CD4-positive, alpha-beta T cell treated with Interleukin-15 for 1 hour (primary cell): ENCODE measurements at regions not wholly inside any gene's neighbourhood (a gene's known extent, or its start where the extent isn't known, plus 50 kb on each side); places are given as distances from the start of the nearest gene placed in this dataset.

Source experiments
- DNase-seq: peaks from one replicate; pipeline ENCODE4 v3.0.0-alpha.2; 2020

DNA sequence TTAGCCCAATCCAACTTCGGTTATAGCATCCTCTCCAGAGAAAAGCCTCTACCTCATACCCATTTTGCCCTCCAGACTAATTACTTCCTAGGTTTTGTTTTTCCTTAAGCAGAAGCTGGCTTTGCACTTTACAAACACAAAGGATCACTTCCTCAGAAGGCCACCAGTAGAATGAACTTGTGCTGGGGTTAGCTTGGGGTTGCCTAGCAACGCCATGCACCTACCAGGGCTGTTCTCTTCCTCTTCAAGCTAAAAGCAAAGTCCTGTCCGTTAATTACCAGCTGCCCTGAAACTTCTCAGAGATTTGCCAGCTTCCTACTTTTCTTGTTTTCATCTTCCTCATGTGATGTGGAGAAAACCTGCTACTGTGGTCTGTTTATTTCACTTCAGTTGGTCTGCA, 132.0 kb upstream of the WWC1 start:
- peak; percentile 59 for DNase-seq

DNA sequence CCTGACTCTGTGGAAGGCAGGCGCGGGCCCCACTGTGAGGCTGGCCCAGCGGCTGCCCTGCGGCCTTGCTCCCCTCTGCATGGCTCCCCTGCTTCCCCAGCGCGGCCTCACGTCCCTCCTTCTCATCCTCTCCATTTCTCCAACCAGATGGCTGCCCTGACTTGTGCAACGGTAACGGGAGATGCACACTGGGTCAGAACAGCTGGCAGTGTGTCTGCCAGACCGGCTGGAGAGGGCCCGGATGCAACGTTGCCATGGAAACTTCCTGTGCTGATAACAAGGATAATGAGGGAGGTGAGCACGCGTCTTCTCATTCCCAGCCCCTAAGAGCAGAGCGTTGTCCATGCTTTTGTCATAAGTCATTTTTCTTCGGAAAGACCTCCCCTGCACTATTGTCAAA, 129.0 kb upstream of the WWC1 start:
- no peak for DNase-seq

DNA sequence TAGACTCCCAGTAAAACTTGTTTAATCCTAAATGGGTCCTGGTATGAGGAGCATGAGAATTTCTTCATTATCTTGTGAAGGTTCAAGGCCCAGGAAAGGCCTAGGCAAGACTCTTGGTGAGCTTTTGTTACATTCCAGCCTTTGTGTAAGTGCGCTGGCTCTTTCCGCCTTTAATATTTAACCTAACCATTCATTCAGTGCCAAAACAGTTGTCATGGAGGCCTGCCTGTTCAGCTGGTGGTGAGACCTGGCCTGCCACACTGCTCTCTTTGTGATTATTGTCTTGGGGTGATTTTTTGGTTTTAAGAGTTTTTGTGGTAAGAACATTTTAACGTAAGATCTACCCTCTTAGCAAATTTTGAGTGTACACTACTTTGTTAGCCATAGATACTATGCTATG, 127.5 kb upstream of the WWC1 start:
- DNase-seq: no peak

DNA sequence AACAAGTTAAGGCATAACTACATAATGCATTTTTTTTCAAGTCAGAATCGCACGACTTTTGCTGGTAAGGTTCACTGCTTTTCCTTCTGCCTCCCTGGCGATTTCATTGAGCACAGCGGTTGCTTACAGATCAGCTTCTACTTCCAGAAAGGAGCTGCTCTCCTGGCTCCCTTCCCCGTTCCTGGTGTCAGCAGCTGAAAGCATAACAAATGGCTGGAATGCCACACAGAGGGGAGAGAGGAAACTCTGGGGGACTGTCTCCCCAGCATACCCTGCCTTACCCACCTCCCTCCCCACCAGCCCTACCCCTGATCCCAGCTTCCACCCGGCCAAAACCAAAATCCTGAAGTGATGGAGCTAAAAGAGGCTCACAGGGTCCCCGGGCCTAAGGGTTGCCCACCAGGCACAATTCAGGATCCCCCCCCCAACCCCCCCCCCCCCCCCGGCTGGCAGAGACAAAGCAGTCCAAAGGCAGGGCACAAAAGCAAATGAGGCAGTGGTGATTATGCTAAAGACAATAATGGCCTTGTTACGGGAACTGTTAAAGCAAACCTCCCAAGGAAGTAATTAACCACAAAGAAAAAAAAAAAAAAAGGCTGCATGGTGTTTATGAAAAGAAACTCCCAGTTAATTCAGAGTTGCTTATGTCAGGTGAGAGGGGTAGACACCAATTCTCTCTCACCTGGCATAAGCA, 126.1 kb upstream of the WWC1 start:
- DNase-seq: no peak

DNA sequence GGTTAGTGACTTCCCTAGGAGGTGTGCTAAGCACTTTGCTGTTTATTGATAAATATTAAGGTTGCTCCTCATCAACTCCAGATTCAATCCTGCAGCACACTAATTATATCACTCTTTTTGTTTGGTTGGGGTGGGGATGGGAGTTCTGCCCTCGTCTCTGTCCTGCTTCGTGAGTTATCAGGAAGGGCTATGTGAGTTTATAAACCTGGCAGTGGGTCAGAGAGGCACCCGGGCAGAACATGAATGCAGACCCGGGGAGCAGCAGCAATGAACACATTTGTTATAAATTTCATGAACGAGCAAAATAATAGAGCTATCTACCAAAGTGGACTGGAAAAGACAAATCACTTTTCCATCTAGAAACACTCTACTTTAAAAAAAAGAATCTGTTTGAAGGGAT, 125.5 kb upstream of the WWC1 start:
- DNase-seq: no peak

DNA sequence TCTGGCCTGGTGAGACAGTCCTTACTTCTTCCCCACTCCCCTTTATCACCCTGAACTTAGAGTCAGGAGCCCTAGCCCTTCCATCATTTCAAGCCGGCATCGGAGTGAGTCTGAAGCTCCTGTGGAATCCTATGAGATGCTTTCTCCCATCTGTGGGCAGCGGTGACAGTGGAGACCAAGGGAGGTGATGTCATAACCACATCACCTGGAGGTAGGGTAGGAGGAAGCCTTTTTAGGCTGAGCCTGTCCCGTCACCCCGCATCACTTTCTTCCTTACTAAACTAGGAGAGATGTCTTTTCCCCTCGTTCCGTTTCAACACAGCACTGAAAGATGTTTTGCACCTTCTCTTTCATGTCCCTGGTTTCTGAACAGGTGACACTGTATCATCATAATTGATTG, 124.1 kb upstream of the WWC1 start:
- no peak for DNase-seq

DNA sequence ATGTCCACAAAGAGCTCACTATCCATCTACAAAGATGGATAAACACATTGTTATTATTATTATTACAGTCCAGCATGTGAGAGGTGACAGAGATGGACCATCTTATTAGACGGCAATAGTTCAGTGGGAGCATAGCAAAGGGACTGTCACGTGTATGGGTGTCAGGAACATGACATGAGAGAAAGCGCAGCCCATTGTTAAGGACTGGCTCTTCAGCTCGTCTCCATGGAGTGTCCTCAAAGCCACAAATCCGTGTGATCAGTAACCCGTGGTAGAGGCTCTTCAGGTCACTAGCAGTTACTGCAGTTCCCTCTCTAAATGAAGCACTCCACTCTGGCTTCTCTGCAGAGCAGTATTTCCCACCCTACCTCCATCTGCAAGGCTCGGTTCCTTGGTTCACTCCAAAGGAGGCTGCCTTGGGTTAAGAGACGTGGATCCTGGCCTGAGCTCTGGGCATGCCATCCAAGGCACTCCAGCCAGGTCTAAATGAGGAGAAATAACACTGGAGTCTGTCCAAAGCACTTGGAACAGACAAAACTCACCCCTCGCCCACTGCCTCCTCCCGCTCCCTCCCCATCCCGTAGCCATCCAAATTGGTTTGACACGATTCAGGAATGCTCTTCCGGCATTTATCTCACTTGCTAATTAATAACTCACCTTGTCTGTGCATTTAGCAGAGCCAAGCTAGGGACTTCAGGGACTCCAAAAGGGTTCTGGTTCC, 122.3 kb upstream of the WWC1 start:
- DNase-seq: no peak

DNA sequence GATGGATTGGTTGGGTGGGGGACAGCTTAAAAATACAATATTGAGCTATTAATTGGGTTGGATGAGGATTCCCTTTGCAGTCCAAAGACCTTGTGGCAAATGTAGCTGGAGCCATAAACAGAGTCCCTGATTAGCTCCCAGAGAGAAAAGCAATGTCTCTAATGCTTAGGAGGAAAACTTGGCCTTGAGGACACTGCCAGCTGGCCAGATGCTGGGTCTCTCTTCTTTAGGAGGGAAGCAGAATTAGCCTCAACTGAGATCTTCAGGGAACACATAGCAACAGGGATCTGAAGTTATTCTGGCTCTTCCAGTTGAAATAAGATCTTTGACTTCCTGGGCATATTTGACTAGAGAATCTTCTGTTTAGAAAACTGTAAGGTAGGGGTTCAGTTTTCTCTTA, 121.7 kb upstream of the WWC1 start:
- no peak for DNase-seq

DNA sequence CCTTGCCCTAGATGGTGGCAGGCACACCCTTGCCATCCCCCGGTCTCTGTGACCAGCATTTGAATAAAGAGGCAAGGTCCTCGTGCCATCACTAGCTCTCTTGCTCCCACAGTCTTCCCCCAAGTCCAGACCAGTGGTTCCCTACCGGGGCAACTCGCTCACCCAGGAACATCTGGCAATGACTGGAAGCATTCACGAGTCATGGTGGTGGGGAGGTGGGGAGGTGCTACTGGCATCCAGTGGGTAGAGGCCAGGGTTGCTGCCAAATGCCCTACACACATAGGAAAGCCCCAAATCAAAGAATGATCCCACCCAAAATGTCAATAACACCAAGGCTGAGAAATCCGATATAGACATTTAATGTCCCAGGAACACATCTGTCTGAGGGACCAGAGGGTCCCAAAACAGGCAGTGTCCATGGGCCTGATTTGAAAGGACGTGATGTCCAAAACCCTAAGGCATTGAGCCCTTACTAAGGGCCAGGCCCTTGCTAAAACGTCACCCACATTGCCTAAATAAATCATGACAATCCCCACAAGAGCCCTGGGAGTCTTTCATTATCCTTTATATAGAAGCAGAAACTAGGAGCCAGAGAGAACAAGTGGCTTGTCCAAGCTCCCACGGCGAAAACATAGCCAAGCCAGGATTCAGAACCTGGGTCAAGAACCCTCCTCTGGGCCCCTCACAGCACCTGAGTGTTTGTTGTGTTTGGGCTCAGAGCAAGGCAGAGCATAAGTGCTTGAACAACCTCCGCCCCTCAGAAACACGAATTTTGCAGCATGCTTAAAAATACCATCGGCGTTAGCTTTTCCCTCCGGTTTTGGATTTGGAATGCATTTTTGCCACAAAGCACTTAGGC, 119.3 kb upstream of the WWC1 start:
- DNase-seq: no peak

DNA sequence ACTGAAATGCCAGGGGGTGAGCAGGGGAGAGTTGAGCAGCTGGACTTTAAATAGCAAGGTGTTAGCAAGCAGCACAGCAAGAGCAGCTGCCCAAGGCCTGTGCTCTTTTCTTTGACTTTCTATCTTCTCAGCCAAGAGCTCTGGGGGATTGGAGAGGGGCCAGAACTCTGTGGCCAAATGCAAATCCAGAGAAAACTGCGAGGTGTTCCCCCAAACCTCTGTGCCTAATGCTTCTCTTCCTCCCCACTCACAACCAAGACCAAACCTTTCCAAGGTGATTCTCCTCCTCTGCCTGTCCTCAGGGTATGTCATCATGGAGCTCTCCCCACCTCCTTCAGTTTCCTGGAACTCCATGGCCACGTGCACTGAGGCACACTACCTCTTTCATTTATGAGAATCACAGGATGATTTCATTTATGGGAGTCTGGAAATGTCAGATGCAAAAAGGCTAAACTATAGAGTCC, 118.7 kb upstream of the WWC1 start:
- no peak for DNase-seq

DNA sequence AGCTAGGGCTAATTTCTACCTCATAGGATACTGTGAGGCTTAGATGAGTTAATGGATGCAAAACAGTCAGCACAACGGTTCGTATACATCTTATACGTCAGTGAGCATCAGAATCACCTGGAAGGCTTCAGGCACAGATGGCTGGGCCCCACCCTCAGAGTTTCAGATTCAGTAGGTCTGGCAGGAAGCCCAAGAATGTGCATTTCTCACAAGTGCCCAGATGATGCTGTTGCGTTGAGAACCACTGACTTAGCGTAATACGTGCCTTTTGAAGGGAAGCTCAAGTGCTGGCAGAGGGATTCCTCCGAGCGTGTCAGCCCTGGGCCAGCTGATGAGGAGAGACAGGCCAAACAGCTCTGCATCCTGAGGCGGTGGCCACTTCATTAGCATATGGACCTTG, 117.1 kb upstream of the WWC1 start:
- no peak for DNase-seq

DNA sequence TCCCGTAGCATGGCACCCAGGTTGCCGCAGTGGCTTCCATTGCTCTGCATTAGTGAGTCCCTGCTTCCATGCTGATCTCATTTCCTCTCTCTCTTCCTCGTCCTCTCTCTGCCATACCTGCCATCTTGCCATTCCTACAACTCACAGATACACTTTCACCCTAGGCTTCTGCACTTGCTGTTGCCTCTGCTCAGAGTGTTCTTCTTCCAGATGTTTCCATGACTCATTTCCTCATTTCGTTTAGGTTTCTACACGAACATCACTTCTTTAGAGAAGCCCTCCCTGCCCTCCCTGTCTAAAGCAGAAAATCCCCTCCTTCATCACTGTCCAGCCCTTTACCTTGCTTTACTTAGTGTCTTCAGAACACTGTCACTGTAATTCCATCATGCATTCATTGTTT, 115.2 kb upstream of the WWC1 start:
- no peak for DNase-seq

DNA sequence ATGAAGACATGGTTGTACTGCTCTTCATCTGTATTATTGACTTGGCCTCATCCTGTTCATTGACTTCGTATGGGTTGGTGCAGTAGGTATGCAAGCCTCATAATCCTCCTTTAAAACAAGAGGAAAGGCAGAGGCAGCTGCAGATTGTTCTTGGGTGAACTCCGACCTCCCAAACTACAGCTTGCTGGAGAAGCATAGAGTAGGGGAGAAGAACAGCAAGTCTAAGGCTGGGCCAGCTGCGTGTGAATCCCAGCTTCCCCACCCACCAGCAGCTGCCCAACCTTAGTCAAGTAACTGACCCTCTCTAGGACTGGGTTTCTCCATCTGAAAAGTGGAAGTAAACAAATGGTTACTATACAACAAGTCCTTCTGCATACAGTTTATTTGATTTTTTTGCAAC, 114.5 kb upstream of the WWC1 start:
- no peak for DNase-seq

DNA sequence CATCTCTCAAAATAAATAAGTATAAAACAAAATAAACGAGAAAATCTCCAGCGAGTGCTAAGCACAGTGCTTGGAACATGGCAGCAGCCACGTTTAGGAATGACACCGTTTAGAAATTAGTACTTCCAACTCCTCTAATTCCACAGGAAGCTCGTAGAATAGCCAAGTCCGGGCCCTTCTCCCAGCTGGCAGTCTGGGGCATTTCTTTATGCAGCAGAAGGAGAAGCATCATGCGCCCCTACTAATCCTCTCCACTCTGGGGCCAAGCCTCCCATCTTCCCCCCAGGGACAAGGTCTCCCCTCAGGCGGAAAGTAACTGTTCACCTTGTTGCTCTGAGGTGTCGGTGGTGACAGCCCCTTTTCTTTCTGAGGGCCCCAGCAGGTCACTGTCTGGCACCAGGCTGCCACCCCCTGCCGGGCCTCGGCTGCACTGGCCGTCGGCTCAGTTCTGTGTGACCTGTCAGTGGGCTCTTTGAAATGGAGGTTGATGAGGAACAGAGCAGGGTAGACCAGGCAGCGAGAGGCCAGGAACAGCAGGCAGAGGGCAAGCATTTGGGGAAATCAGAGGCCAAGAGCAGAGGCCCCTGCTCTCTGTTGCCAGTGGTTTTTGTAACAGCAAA, 113.5 kb upstream of the WWC1 start:
- DNase-seq: no peak

DNA sequence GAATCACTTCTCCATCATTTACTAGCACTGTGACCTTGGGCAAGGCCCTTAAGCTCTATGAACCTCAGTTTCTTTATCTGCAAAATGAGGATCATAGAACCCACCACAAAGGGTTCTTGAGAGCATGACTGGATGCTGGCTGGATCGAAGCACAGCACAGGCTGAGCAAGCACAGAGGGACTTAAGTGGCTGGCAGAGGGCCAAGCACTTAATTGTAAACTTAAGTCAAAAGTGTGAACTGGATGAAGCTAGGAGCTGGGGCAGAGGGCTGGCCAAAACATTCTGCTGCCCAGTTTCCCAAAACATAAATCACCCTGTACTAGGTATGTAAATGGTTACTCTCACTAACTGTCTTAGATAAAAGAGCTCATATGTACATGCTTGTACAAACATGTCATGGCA, 112.3 kb upstream of the WWC1 start:
- no peak for DNase-seq

DNA sequence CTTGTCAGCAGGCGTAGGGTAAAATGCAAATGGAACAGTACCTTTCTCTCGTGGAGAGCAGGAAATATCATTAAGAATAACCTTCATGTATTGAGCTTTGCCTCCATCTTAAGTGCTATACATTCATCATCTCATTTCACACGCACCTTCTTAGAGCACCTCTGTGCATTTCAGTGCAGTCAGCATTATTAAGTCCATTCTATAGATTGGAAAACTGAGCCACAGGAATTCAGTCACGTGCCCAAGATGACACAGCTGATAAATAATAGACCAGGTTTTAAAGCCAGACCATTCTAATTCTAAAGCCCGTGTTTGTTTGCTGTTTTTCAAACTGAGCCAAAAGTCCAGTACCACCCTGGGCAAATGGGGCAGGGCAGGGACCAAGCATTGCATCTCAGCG, 109.2 kb upstream of the WWC1 start:
- DNase-seq: no peak

DNA sequence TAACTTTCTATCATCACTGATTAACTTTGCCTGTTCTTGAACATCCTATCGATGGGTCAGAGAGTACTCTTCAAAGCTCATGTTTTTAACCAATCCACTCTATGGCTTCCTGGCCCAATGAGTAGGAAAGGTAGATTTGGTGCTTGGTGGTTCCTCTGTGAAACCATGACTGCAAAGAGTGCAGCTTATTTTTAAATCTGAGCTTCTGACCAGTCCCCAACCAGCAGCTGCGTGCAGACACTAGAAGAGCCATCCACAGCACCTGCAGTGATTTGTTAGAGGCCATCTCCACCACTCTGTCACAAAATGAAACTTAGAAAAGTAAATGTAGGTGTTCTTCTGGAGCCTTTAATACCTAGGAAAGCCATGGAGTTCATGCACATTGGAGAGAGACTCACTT, 107.3 kb upstream of the WWC1 start:
- no peak for DNase-seq

DNA sequence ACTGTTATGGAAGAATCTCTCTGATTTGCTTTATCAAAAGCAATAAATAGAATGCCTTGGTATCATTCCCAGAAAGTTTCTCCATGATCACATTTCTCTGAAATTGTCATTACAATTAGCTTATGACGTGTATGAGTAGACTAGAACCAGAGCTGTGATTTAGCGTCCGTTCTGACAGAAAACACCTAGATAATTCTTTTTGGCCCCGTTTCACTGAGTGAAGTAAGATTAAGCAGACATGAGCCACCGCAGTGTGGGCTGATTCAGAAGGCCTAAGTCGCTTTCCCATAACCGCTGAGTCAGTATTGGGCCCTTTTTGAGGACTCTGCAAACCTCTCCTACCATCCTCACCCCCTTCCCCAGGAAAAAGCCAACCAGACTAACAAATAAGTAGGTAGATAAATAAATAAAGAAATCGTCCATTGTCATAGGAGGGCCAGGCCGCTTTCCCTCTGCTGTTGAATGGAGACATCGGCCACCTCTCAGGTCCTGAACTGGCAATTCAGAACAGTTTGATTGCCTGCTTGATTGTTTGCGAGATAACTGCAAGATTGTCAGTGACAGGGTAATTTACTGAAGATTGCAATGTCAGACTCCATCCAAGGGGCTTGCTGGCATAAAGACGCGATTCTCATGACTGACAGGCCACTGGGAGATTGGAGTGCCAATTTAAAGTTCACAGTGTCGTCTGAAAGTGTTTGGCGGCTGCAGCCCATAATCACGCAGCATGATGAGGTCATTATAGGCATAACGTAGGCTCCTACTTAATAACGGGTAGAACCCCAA, 105.0 kb upstream of the WWC1 start:
- DNase-seq: no peak

DNA sequence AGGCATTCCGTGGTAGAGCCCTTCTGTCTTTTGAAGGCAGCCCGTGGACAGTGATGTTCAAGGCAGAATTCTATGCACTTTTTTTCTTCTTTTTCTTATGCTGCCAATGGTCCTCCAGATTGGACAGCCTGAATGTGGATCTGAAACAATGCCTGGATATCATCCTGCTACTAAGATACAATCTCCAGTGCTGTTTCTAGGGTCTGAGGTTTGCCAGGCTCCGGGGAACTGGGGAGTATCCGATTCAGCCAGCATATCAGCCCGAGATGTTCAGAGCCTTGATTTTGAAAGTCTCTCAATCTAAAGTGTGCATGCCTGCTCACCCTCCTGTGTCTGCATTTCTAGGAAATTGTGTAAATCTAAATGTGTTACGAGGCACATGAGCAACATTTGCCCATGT, 103.8 kb upstream of the WWC1 start:
- DNase-seq: no peak

DNA sequence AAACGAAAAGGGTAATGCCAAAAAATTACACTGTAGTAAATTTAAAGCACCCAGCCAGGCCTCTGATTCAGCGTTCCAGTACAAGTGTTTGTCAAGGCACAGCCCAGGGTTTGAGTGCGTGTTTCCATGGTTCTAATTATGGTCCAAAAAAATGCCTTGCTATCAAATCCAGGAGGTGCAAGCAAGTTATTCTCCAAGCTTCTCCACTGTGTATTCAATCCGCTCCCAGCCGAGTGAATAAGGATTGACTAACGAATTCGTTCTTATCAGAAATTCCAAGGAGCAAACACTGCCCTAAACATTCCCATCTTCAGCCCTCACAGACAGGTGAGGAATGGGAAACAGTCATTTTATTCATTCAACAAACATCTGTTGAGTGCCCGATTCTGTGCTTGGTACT, 103.3 kb upstream of the WWC1 start:
- no peak for DNase-seq

DNA sequence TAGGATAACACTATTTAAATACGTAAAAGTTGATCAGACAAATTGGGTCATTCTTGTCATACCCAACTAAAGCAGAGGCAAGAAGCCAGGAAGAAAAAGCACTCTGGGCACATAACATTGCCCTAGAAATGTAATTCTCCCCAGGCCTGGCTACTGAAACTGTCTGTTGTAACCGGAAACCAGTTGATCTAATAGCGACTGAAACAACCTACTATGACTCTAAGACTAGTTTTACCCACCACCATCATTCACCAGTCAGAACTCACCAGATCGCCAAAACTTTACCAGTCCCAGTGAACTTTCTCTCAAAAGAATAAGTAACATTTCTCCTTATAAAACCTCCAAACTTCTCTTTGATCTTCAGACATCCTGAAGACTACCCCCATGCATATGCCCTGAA, 99.3 kb upstream of the WWC1 start:
- DNase-seq: no peak

DNA sequence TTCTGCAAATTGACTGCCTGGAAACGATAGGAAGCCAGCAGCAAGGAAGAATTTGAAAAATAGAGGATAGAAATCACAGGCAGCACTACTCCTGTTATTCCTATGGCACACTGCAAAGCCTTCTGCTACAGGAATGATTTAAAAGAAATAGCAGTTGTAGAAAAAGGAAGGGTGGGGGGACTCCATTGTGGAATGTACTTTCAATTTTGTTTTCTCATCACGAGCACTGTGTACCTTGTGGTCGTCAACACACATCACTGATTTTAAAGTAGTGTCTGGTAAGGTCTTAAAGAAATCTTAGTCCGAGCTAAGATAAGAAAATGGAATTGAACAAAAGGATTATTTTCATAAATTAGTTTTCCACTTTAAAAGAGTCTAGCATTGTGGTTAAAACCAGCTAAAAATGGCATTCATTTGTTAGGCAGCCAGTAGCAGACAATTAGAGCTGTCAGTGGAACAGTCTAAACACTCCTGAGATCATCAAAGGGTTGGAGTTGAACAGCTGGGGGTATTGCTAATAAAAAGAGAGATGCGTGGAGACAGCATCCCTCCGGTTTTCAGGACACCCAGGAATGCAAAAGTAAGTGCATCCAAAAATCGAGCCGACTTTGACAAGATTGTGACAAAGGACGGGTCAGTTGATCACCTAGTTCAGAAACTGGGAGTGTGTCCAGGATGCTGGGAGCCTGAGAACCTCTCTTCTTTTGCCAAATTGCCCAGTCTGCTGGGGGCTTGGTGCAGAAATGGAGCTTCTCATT, 97.8 kb upstream of the WWC1 start:
- no peak for DNase-seq
